Motor neuron (in vitro differentiated cells): ENCODE measurements at regions not wholly inside any gene's neighbourhood (a gene's known extent, or its start where the extent isn't known, plus 50 kb on each side); places are given as distances from the start of the nearest gene placed in this dataset.

Source experiments
- ATAC-seq, 8 experiments: fragments of 200-7000 bp; cut with Tn5 transposase; replicated peaks in 6 of 8; 2 replicates each; pipeline ENCODE4 v1.8.0; 2021; ENCODE audit warnings: mild to moderate bottlenecking in 8 of 8, moderate library complexity in 8 of 8
- H3K27ac ChIP-seq, 2 donors: fragments of 250-450 bp; sonication (Bioruptor Pico); 2 replicates each; pipeline ENCODE4 v1.9.0; 2021; ENCODE audit warnings: antibody characterized with exemption in 2 of 2, mild to moderate bottlenecking in 2 of 2, moderate library complexity in 1 of 2
- H3K4me1 ChIP-seq, 2 donors: fragments of 250-450 bp; sonication (Bioruptor Pico); replicated peaks in 1 of 2; 2 replicates each; pipeline ENCODE4 v1.6.1; 2021; ENCODE audit warnings: antibody characterized with exemption in 2 of 2, mild to moderate bottlenecking in 2 of 2, moderate library complexity in 1 of 2
- H3K4me3 ChIP-seq, 5 donors: fragments of 250-450 bp; sonication (Bioruptor Pico); 2 replicates each; pipeline ENCODE4 v1.9.0; 2021; ENCODE audit warnings: antibody characterized with exemption in 5 of 5, mild to moderate bottlenecking in 5 of 5, moderate library complexity in 4 of 5
- WGBS, 10 experiments: fragments of 450-650 bp; shearing (Covaris generic); methylation state at CpG; one replicate each; pipeline ENCODE4 v1.0.0; 2022; 5-methylcytosine and 5-hydroxymethylcytosine counted together
- in situ Hi-C, 9 experiments: fragments of 400-800 bp; cut with MboI; loops; one replicate each; pipeline ENCODE4 v1.15.0; 2021; ENCODE audit warnings: low sequenced_read_pairs in 9 of 9, low pct_unique_long_range_greater_than_20kb in 2 of 9; ENCODE audit not compliant: unreplicated experiment in 9 of 9

DNA sequence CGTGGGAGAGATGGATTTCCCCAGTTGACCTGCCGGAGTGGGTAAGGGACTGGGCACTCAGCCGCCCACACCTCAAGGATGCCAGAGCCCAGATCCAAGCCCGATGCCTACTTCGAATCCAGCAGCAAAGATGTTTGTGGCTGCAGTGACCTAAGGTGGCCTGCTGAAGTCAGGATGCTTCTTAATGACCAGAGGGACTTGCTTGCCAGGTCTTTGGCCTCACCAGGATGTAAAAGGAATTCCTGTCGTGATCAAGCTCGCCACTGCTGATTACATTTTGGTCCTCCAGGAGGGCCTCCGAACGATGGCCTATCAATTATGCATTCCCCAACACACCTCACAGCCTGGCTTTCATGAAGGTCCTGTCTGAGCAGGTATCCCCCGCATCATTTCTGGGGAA lies 349.5 kb upstream of the ZMIZ1 start:
- WGBS, 10 experiments = 80 to 100% (median 88%) methylated on average over 2 to 4 of the region's 10 CpGs; no CpG with 5 or more reads in 7 of the 10 experiments
- in situ Hi-C loops = no loop called here

DNA sequence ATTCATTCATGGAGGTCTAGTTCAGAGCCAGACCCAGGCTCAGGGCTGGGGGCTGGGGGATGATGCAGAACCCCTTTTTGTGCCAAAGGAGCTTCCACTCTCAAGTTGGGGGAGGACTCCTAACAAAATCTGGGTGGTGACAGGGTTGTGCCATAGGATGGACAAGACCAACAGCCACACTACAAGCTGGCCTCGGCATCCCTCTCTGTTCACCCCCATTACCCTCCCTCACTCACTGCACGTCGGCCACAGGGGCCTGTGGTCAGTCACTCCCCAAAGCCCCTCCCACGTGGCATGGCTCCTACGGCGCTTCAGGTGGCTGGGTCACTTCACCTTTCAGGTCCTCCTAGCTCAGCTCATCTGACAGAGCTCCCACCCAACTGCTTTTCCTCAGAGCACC lies 348.7 kb upstream of the ZMIZ1 start:
- in situ Hi-C loops = no loop called here
- 83 to 87% methylated on average over 2 to 3 of the region's 6 CpGs; no CpG with 5 or more reads in 8 of the 10 experiments for WGBS, 10 experiments
- Histone ChIP-seq H3K27ac (no peak overlapping the region), H3K4me1 (peaks cover 2 to 16% of the 10 kb centered on the region in 2 donors), H3K4me3 (no peak overlapping the region)
- no peak for ATAC-seq

More for the DNA sequence above, 349.5 kb upstream of the ZMIZ1 start:
- Histone ChIP-seq H3K4me1 (peaks cover 5 to 17% of the 10 kb centered on the region in 2 donors), H3K4me3 (no peak overlapping the region), H3K27ac (no peak overlapping the region)
- ATAC-seq = no peak

DNA sequence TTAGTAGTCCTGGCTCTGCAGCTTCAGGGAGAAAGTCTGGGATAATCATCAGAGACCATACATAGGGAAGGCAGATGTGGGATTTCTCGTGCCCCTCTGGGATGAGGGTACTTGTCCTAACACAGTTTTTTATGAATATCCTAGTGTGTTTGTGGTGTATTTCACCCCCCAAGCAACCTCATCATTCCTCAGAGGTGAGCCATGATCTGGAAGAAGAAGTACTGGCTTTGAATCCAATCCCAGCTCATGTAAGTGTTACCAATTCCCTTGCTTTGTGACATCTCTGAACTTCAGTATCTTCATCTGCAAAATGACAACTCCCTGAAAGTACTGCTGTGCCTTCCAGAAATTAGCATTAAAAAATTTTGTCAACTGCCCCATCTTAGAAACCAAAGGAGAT lies 347.5 kb upstream of the ZMIZ1 start:
- in situ Hi-C loops = no loop called here
- H3K4me3 ChIP-seq = no peak overlapping the region
- no peak for ATAC-seq
- no CpG with 5 or more reads among the region's 1 CpG for WGBS, 10 experiments
- H3K4me1 ChIP-seq = peaks cover 0 to 5% of the 10 kb centered on the region in 2 donors
- H3K27ac ChIP-seq = no peak overlapping the region

DNA sequence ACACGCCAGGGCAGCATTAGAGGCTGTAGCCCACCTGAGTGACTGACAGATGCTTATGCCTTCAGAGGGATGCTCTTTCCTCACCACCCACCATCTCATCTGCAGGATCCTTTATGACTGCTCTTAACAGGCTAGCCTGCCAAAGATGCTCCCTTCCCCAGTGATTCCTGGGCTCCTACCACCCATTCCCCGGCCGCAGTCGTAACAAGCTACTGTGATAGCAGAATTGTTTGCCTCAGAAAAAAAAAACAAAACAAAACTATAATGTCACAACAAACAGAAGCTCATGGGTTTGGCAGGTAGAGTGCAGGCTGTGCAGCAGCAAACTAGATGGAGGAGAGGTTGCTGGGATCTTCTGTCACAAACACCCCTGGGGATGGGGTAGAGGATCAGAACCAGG lies 343.9 kb upstream of the ZMIZ1 start:
- WGBS, 10 experiments = 60 to 100% (median 80%) methylated on average over 1 to 4 of the region's 4 CpGs; no CpG with 5 or more reads in 3 of the 10 experiments
- in situ Hi-C loops = no loop called here

DNA sequence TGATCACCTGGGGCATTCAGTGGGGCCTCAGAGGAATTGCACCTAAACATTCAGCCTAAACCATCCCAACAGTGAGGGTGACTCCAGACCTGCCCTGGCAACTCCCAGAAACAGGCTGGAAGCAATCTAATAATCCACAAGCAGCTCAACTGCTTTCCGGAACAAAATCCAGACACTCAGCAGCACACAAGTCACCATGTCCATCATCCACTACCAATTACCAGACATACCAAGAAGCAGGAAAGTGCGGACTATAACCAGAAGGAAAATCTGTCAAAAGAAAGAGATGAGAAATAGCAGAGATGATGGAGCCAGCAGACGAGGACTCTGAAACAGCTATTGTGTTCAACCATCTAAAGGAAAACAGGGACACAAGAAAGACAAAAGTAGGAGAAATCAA lies 342.6 kb upstream of the ZMIZ1 start:
- H3K4me1 ChIP-seq = peaks cover 9 to 14% of the 10 kb centered on the region in 2 donors
- no peak overlapping the region for H3K27ac ChIP-seq
- 76 to 100% (median 98%) methylated on average over 1 to 3 of the region's 3 CpGs; no CpG with 5 or more reads in 2 of the 10 experiments for WGBS, 10 experiments
- in situ Hi-C loops = no loop called here
- no peak for ATAC-seq
- no peak overlapping the region for H3K4me3 ChIP-seq

More for the DNA sequence above, 343.9 kb upstream of the ZMIZ1 start:
- Histone ChIP-seq H3K27ac (no peak overlapping the region), H3K4me3 (no peak overlapping the region), H3K4me1 (peaks cover 9 to 14% of the 10 kb centered on the region in 2 donors)
- no peak for ATAC-seq

DNA sequence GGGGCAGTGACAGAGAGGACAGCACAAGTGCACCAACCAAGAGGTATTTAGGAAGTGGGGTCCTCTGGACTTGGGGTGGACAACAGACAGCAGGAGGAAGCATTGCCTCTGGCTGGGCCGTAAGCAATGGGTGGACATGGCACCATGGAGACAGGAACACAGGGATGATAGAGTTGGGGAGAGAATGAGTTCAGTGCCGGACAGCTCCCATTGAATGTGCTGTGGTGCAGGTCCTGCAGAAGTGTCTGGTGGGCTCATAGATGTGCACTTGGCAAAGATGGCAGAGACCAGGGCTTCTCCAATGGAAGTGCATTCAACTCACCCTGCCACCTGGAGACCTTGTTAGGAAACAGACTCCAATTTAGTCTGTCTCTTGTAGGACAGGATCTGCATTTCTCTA lies 341.5 kb upstream of the ZMIZ1 start:
- WGBS, 10 experiments = 94 to 100% methylated on average over 1 to 2 of the region's 2 CpGs; no CpG with 5 or more reads in 8 of the 10 experiments
- in situ Hi-C loops = no loop called here
- H3K27ac ChIP-seq = no peak overlapping the region
- no peak overlapping the region for H3K4me3 ChIP-seq
- peaks cover 9 to 14% of the 10 kb centered on the region in 2 donors for H3K4me1 ChIP-seq
- peak in 4 of 8 experiments; percentile 11 to 32 (median 27) for ATAC-seq

DNA sequence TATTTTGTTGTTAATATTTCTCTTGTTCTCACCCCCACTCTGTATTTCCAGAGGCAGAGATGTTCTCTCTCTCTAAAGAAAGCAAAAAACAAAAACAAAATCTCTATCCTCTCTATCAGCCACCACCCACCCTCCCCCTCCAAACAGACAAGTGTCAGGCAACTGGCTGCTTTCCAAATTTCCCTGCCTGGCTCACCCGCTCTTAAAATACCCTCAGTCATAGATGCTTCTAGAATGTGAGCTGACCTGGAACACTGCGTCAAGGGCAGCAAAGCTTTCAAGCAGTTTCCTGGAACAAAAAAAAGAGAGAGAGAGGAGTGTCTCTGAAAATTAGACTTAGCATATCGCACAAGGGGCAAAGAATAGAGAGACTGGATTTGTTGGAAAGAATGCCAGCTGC lies 341.0 kb upstream of the ZMIZ1 start:
- Histone ChIP-seq H3K27ac (no peak overlapping the region), H3K4me3 (no peak overlapping the region), H3K4me1 (peaks cover 9 to 14% of the 10 kb centered on the region in 2 donors)
- 0 to 100% (median 61%) methylated on average over 1 to 3 of the region's 3 CpGs; no CpG with 5 or more reads in 2 of the 10 experiments for WGBS, 10 experiments
- peak in 5 of 8 experiments; percentile 64 to 79 (median 73) for ATAC-seq
- in situ Hi-C loops = no loop called here

DNA sequence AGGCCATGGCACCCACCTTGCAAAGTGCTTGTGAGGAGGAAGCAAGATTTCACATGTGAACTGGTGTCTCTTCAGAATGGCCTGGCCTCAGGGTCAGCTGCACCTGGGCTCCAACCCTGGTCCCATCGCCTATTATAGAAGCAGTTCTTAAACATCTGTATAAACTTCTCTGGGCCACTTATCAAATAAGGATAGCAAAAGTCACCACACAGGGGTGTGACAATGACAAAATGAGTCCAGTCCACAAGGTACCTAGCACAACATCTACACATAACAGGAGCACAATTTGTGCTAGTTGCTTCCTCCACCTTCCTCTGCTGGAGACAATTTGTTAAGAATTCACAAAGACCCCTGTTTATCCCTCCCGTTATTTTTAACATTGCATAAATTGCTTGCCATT lies 340.6 kb upstream of the ZMIZ1 start:
- ATAC-seq = no peak
- peaks cover 9 to 14% of the 10 kb centered on the region in 2 donors for H3K4me1 ChIP-seq
- in situ Hi-C loops = no loop called here
- WGBS, 10 experiments = 60 to 100% (median 83%) methylated on average over 1 to 2 of the region's 2 CpGs; no CpG with 5 or more reads in 5 of the 10 experiments
- no peak overlapping the region for H3K27ac ChIP-seq
- no peak overlapping the region for H3K4me3 ChIP-seq

DNA sequence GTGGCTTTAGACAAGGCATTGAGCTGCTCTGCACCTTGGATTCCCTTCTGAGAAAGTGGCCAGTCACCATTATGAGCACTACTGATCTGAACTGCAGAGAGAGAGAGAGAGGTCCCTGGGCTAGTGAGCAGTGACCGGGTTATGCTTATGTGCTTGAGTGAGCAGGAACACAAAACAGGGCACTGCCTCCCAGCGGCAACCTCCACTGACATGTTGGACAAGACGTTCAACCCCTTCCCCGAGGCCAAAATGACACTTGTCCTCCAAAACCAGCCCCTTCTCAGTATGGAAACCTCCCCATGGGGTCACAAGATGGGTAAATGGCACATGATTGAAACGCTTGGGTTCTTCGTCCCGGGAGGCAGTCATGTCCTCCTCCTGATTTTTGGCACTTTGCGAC lies 339.4 kb upstream of the ZMIZ1 start:
- in situ Hi-C loops = no loop called here
- 68 to 100% (median 87%) methylated on average over 1 to 7 of the region's 8 CpGs; no CpG with 5 or more reads in 2 of the 10 experiments for WGBS, 10 experiments
- Histone ChIP-seq H3K27ac (no peak overlapping the region), H3K4me3 (no peak overlapping the region), H3K4me1 (peaks cover 9 to 14% of the 10 kb centered on the region in 2 donors)
- ATAC-seq = no peak

DNA sequence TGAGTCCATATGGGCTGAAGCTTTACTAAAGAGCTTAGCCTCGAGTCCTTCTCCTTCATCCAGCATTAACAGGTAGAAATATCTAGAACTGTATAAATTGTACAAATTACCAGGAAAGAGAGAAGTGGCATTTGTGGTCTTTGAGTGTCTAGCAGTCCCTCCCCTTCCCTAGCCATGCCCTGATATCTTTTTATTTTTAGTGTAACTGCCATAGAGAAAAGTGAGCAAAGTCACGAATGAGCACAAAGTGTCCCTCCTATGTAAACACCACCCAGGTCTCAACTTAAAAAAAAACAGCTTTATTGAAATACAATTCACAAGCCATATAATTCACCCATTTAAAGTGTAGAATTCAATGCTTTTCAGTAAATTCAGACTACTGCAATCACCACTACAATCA lies 339.0 kb upstream of the ZMIZ1 start:
- in situ Hi-C loops = no loop called here
- WGBS, 10 experiments = 32 to 100% (median 54%) methylated on average over 1 to 2 of the region's 2 CpGs; no CpG with 5 or more reads in 1 of the 10 experiments
- ATAC-seq = no peak
- H3K4me1 ChIP-seq = peaks cover 9 to 14% of the 10 kb centered on the region in 2 donors
- H3K4me3 ChIP-seq = no peak overlapping the region
- no peak overlapping the region for H3K27ac ChIP-seq

DNA sequence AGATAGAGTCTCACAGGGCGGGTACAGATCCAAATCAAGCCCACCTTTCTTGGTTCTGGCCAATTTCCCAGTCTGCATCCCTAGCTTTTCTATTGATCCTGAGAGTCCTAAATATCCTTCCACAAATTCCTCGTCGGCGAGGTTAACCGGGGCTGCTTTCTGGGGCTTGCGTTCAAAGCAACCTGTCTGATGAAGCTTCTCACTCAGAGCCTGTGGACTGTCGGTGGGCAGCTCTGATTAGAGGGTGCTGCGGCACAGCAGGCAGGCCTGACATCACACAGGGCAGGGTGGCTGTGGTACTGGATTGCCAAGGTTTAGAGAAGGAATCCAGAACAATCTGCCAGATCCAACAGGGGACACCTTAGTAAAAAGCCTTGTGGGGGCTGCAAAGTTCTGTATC lies 338.0 kb upstream of the ZMIZ1 start:
- H3K4me1 ChIP-seq = peaks cover 9 to 14% of the 10 kb centered on the region in 2 donors
- in situ Hi-C loops = no loop called here
- no peak for ATAC-seq
- no peak overlapping the region for H3K27ac ChIP-seq
- H3K4me3 ChIP-seq = no peak overlapping the region
- 74 to 98% (median 87%) methylated on average over 1 to 6 of the region's 8 CpGs; no CpG with 5 or more reads in 4 of the 10 experiments for WGBS, 10 experiments

DNA sequence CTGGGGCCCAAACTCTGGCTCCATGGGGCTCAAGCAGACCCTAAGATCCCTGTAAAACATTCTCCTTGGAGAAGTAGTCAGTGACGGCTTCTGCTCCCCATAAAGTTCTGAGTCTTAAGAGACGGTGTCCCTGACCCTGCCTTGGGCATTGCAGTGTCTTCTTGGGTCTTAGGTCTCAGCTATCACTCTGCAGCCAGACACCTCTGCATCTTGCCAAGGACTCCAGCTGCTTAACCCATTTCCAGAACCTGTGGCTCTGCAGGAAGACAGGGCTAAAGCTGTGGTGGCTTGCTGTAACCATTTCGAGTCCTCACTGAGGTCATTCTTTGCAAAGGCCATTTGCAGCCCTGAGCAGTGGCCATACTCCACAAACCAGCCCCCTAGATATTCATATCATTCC lies 337.1 kb upstream of the ZMIZ1 start:
- no peak for ATAC-seq
- WGBS, 10 experiments = 33 to 90% (median 82%) methylated on average over 1 to 3 of the region's 3 CpGs; no CpG with 5 or more reads in 6 of the 10 experiments

DNA sequence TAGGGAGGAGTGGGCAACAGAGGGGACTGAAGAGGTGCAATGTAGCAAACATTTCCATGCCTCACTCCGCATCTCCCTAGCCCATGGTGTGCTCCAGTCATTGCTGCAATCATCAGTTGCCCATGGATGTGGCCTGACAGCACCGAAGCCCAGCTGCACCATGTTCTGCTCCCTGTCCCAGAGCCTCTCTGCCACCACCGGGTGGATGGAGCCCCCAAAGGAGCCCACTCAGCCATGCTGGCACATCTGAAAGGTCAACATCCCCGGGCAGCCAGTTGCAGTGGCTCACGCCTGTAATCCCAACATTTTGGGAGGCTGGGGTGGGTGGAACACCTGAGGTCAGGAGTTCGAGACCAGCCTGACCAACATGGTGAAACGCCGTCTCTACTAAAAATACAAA lies 336.4 kb upstream of the ZMIZ1 start:
- WGBS, 10 experiments = 80 to 100% (median 85%) methylated on average over 1 to 7 of the region's 8 CpGs; no CpG with 5 or more reads in 5 of the 10 experiments
- no peak overlapping the region for H3K4me3 ChIP-seq
- no peak for ATAC-seq
- peaks cover 9 to 11% of the 10 kb centered on the region in 2 donors for H3K4me1 ChIP-seq
- in situ Hi-C loops = no loop called here
- H3K27ac ChIP-seq = no peak overlapping the region

More for the DNA sequence above, 337.1 kb upstream of the ZMIZ1 start:
- peaks cover 9 to 14% of the 10 kb centered on the region in 2 donors for H3K4me1 ChIP-seq
- in situ Hi-C loops = no loop called here
- H3K4me3 ChIP-seq = no peak overlapping the region
- no peak overlapping the region for H3K27ac ChIP-seq
